ENCODE measurements at regions not wholly inside any gene's neighbourhood (a gene's known extent, or its start where the extent isn't known, plus 50 kb on each side); places are given as distances from the start of the nearest gene placed in this dataset.

GRCh38 chr1:229879746-229880145 is 187.3 kb upstream of the GALNT2 start:
- ChIA-PET CTCF (interaction anchor here (2.1 kb wide), 1 partner anchor 15 kb away, joined by 5 read pairs; no protein-coding TSS in a partner anchor), POLR2A (no interaction called here)
- H3K79me2 ChIP-seq (ENCODE audit: insufficient read depth): no peaks in the 10 kb centered on the region
- H2AFZ ChIP-seq (ENCODE audit: low read depth): no peak overlapping the region
- H3K9ac ChIP-seq: no peak overlapping the region
- no peaks in the 10 kb centered on the region for H3K9me2 ChIP-seq
- H3K4me2 ChIP-seq: no peak overlapping the region
- no peaks in the 10 kb centered on the region for H3F3A ChIP-seq (replicated peaks; ENCODE audit: insufficient read depth)
- H3K4me3 ChIP-seq (ENCODE audit: low read depth in 2 of 2, low read length in 1 of 2): no peak overlapping the region
- no peaks in the 10 kb centered on the region for H3K9me3 ChIP-seq
- TF ChIP-seq ZBTB33 (IDR thresholded peaks at IDR 0.05; ENCODE audit: borderline replicate concordance, low read depth) (no peak), GABPA (IDR thresholded peaks at IDR 0.05; ENCODE audit: low read depth) (no peak), MXI1 (IDR thresholded peaks at IDR 0.05; ENCODE audit: low read depth, low read length) (no peak), TEAD4 (IDR thresholded peaks at IDR 0.05; ENCODE audit: borderline replicate concordance, insufficient read depth) (no peak), FOSL2 (IDR thresholded peaks at IDR 0.05; ENCODE audit: borderline replicate concordance, low read depth) (no peak), RCOR1 (IDR thresholded peaks at IDR 0.05; ENCODE audit: low read length) (no peak), FOXJ3 (CRISPR knock-in tag; IDR thresholded peaks at IDR 0.05) (no peak)
- no peaks in the 10 kb centered on the region for H3K36me3 ChIP-seq (replicated peaks in 1 of 2; ENCODE audit: control insufficient read depth in 1 of 2, insufficient read depth in 2 of 2, low read length in 1 of 2)
- no peaks in the 10 kb centered on the region for H4K20me1 ChIP-seq (ENCODE audit: insufficient read depth)
- H3K27me3 ChIP-seq (ENCODE audit: insufficient read depth): no peaks in the 10 kb centered on the region
- DNase-seq: no peak
- no peak overlapping the region for H3K27ac ChIP-seq (ENCODE audit: low read depth in 2 of 2, low read length in 1 of 2)
- WGBS (ENCODE audit: low lambda C conversion rate): 30% methylated on average over 3 of the region's 3 CpGs
- peaks cover 0 to 9% of the 10 kb centered on the region in 2 experiments; a peak in 1 of 4 replicates for H3K4me1 ChIP-seq (ENCODE audit: control insufficient read depth in 1 of 2, insufficient read depth in 2 of 2, low read depth in 1 of 2, low read length in 1 of 2)

- WGBS (ENCODE audit: low lambda C conversion rate): 47% methylated on average over 11 of the region's 15 CpGs
- POLR2A ChIA-PET: no interaction called here
- no peaks in the 10 kb centered on the region for H3K9me2 ChIP-seq
- no peaks in the 10 kb centered on the region for H3F3A ChIP-seq (replicated peaks; ENCODE audit: insufficient read depth)
- no peak for TF ChIP-seq YY1 (IDR thresholded peaks at IDR 0.05; ENCODE audit: low read depth)
- no peak for TF ChIP-seq MEF2A (IDR thresholded peaks at IDR 0.05; ENCODE audit: borderline replicate concordance, low read depth)
- no peak for TF ChIP-seq RCOR1 (IDR thresholded peaks at IDR 0.05; ENCODE audit: low read length)
- no peak for TF ChIP-seq RAD21 (IDR thresholded peaks at IDR 0.05; ENCODE audit: low read length)
- no peak for TF ChIP-seq GATA2 (CRISPR knock-in tag; IDR thresholded peaks at IDR 0.05)
- no peak for TF ChIP-seq RFX5 (IDR thresholded peaks at IDR 0.05; ENCODE audit: low read length)
- TF ChIP-seq EZH2phosphoT487 (IDR thresholded peaks at IDR 0.05; ENCODE audit: borderline replicate concordance, low read depth): no peak
- H3K9ac ChIP-seq: no peak overlapping the region
- H3K36me3 ChIP-seq (replicated peaks in 1 of 2; ENCODE audit: control insufficient read depth in 1 of 2, insufficient read depth in 2 of 2, low read length in 1 of 2): no peaks in the 10 kb centered on the region
- H3K4me1 ChIP-seq (ENCODE audit: control insufficient read depth in 1 of 2, insufficient read depth in 2 of 2, low read depth in 1 of 2, low read length in 1 of 2): peaks cover 0 to 14% of the 10 kb centered on the region in 2 experiments; a peak in 1 of 4 replicates
- CTCF ChIA-PET: no interaction called here
- H3K4me2 ChIP-seq: no peak overlapping the region
- H2AFZ ChIP-seq (ENCODE audit: low read depth): no peak overlapping the region
- H3K27me3 ChIP-seq (ENCODE audit: insufficient read depth): no peaks in the 10 kb centered on the region
- no peak overlapping the region for H3K27ac ChIP-seq (ENCODE audit: low read depth in 2 of 2, low read length in 1 of 2)
- no peaks in the 10 kb centered on the region for H3K79me2 ChIP-seq (ENCODE audit: insufficient read depth)
- H3K4me3 ChIP-seq (ENCODE audit: low read depth in 2 of 2, low read length in 1 of 2): no peak overlapping the region
- no peaks in the 10 kb centered on the region for H4K20me1 ChIP-seq (ENCODE audit: insufficient read depth)
- no peaks in the 10 kb centered on the region for H3K9me3 ChIP-seq
- DNase-seq: no peak
Observed at GRCh38 chr1:229880271-229881170, 186.5 kb upstream of the GALNT2 start.

Data from SK-N-SH (cell line).